ENCODE measurements at regions not wholly inside any gene's neighbourhood (a gene's known extent, or its start where the extent isn't known, plus 50 kb on each side); places are given as distances from the start of the nearest gene placed in this dataset.

DNA sequence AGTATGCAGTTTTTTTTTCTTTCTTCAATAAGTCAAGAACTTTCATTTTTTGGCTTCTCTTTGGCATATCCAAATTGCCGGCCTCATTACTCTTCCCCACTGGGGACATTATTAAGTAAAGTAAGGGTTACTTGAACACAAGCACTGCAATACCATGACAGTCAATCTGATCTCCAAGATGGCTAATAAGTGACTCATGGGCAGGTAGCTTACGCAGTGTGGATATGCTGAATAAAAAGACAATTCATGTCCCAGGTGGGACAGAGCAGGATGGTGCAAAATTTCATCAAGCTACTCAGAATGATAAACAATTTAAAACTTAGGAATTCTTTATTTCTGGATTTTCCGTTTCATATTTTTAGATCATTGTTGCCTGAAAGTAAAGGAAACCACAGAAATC lies 671.8 kb downstream of the ACTL7B start:
- WGBS, 2 donors = 92 to 93% methylated on average over 3 of the region's 3 CpGs
- H3K4me1 ChIP-seq (ENCODE audit: control insufficient read depth in 5 of 5, insufficient read depth in 5 of 5, low read length in 5 of 5) = peaks cover 0 to 34% (median 1%) of the 10 kb centered on the region in 5 donors
- peaks cover 0 to 2% (median 0%) of the 10 kb centered on the region in 4 donors for H3K9me3 ChIP-seq (ENCODE audit: control insufficient read depth in 4 of 4, insufficient read depth in 3 of 4, low read length in 3 of 4)
- no peaks in the 10 kb centered on the region for H3K27me3 ChIP-seq (ENCODE audit: control insufficient read depth in 3 of 3, insufficient read depth in 3 of 3, low read length in 2 of 3)
- TF ChIP-seq CTCF (IDR thresholded peaks at IDR 0.05; ENCODE audit: control extremely low read depth, extremely low read depth) = no peak
- no peak overlapping the region for H3K4me3 ChIP-seq
- no peak for ATAC-seq (ENCODE audit: insufficient read depth, low FRiP score)
- no peaks in the 10 kb centered on the region for H3K36me3 ChIP-seq (ENCODE audit: control insufficient read depth in 4 of 4, insufficient read depth in 4 of 4, low read length in 4 of 4)
- no peak overlapping the region for H3K9ac ChIP-seq (ENCODE audit: insufficient read depth in 1 of 2, low read length in 2 of 2)
- no peak overlapping the region for H3K27ac ChIP-seq (ENCODE audit: low read depth in 1 of 2, low read length in 1 of 2)
- no peak for DNase-seq

DNA sequence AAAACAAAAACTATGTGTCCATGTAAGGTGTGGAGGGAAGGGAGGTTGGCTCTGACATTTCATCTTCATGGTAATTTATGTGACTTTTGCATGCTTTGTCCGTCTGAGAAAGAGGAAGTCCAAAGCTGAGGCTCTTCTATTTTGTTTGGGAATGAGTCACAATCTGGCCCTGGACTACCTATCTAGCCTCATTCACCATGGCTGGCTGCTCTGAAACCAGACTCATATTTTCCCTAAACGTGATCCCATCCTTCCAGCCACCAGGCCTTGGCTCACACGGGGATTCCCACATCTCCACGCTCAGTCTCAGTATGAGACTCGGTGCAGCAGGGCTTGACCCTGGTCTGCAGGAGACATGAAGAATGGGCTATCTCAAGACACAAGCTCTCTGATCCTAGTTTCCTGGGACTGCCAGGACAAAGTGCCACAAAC lies 672.8 kb downstream of the ACTL7B start:
- H3K27ac ChIP-seq (ENCODE audit: low read depth in 1 of 2, low read length in 1 of 2) = no peak overlapping the region
- DNase-seq = no peak
- H3K36me3 ChIP-seq (ENCODE audit: control insufficient read depth in 4 of 4, insufficient read depth in 4 of 4, low read length in 4 of 4) = no peaks in the 10 kb centered on the region
- H3K9me3 ChIP-seq (ENCODE audit: control insufficient read depth in 4 of 4, insufficient read depth in 3 of 4, low read length in 3 of 4) = peaks cover 0 to 2% (median 0%) of the 10 kb centered on the region in 4 donors
- peaks cover 0 to 25% (median 1%) of the 10 kb centered on the region in 5 donors for H3K4me1 ChIP-seq (ENCODE audit: control insufficient read depth in 5 of 5, insufficient read depth in 5 of 5, low read length in 5 of 5)
- H3K9ac ChIP-seq (ENCODE audit: insufficient read depth in 1 of 2, low read length in 2 of 2) = no peak overlapping the region
- no peak for TF ChIP-seq CTCF (IDR thresholded peaks at IDR 0.05; ENCODE audit: control extremely low read depth, extremely low read depth)
- H3K27me3 ChIP-seq (ENCODE audit: control insufficient read depth in 3 of 3, insufficient read depth in 3 of 3, low read length in 2 of 3) = no peaks in the 10 kb centered on the region
- WGBS, 2 donors = 70 to 79% methylated on average over 5 of the region's 5 CpGs
- no peak overlapping the region for H3K4me3 ChIP-seq
- ATAC-seq (ENCODE audit: insufficient read depth, low FRiP score) = no peak

GRCh38 chr9:108182270-108182669 lies 673.5 kb downstream of the ACTL7B start:
- Histone ChIP-seq H3K9me3 (ENCODE audit: control insufficient read depth in 4 of 4, insufficient read depth in 3 of 4, low read length in 3 of 4) (peaks cover 0 to 2% (median 0%) of the 10 kb centered on the region in 4 donors), H3K9ac (ENCODE audit: insufficient read depth in 1 of 2, low read length in 2 of 2) (no peak overlapping the region), H3K27me3 (ENCODE audit: control insufficient read depth in 3 of 3, insufficient read depth in 3 of 3, low read length in 2 of 3) (no peaks in the 10 kb centered on the region), H3K36me3 (ENCODE audit: control insufficient read depth in 4 of 4, insufficient read depth in 4 of 4, low read length in 4 of 4) (no peaks in the 10 kb centered on the region), H3K27ac (ENCODE audit: low read depth in 1 of 2, low read length in 1 of 2) (no peak overlapping the region), H3K4me1 (ENCODE audit: control insufficient read depth in 5 of 5, insufficient read depth in 5 of 5, low read length in 5 of 5) (peaks cover 0 to 18% (median 1%) of the 10 kb centered on the region in 5 donors), H3K4me3 (no peak overlapping the region)
- no peak for TF ChIP-seq CTCF (IDR thresholded peaks at IDR 0.05; ENCODE audit: control extremely low read depth, extremely low read depth)
- WGBS, 2 donors = 94 to 96% methylated on average over 8 of the region's 8 CpGs
- ATAC-seq (ENCODE audit: insufficient read depth, low FRiP score) (no peak), DNase-seq (no peak)

DNA sequence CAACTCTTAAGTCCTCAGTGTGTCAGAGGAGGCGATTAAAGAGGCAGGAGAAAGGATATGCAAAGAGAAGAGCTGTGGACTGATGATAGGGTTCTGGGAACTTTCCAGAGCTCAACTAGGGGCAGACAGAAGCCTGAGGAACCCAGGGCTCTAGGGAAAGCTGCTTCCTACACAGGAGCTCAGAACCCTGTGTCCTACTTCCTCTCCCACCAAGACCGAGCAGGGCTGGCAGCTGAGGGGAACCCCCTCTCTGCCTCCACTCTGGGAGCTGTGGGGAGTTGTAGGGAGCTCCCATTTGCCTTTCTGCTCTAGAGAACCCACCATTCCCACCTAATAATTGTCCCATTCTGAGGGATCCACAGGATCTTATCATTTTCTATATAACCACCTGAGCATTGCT lies 674.3 kb downstream of the ACTL7B start:
- no peak overlapping the region for H3K9ac ChIP-seq (ENCODE audit: insufficient read depth in 1 of 2, low read length in 2 of 2)
- DNase-seq (no peak), ATAC-seq (ENCODE audit: insufficient read depth, low FRiP score) (no peak)
- 79 to 86% methylated on average over 2 of the region's 2 CpGs for WGBS, 2 donors
- no peak overlapping the region for H3K4me3 ChIP-seq
- peaks cover 0 to 10% (median 1%) of the 10 kb centered on the region in 5 donors for H3K4me1 ChIP-seq (ENCODE audit: control insufficient read depth in 5 of 5, insufficient read depth in 5 of 5, low read length in 5 of 5)
- H3K27ac ChIP-seq (ENCODE audit: low read depth in 1 of 2, low read length in 1 of 2) = no peak overlapping the region
- no peaks in the 10 kb centered on the region for H3K27me3 ChIP-seq (ENCODE audit: control insufficient read depth in 3 of 3, insufficient read depth in 3 of 3, low read length in 2 of 3)
- no peak for TF ChIP-seq CTCF (IDR thresholded peaks at IDR 0.05; ENCODE audit: control extremely low read depth, extremely low read depth)
- H3K36me3 ChIP-seq (ENCODE audit: control insufficient read depth in 4 of 4, insufficient read depth in 4 of 4, low read length in 4 of 4) = no peaks in the 10 kb centered on the region
- H3K9me3 ChIP-seq (ENCODE audit: control insufficient read depth in 4 of 4, insufficient read depth in 3 of 4, low read length in 3 of 4) = peaks cover 0 to 2% (median 0%) of the 10 kb centered on the region in 4 donors
